DOHH2 (cell line): ENCODE measurements at regions not wholly inside any gene's neighbourhood (a gene's known extent, or its start where the extent isn't known, plus 50 kb on each side); places are given as distances from the start of the nearest gene placed in this dataset.

ENCODE experiments used
- H3F3A ChIP-seq: fragments of 200-600 bp; sonication (generic), shearing (Covaris generic); 2 replicates; pipeline ENCODE4 v1.6.0; 2016; ENCODE audit warnings: antibody characterized with exemption, mild to moderate bottlenecking; ENCODE audit not compliant: control insufficient read depth, insufficient read depth
- H3K27ac ChIP-seq: fragments of 200-600 bp; sonication (generic); 2 replicates; pipeline ENCODE4 v1.5.1; 2014; ENCODE audit warnings: low read depth, mild to moderate bottlenecking, low read length, moderate library complexity
- H3K27me3 ChIP-seq: fragments of 200-600 bp; sonication (generic); 2 replicates; pipeline ENCODE4 v1.6.1; 2014; ENCODE audit warnings: mild to moderate bottlenecking, low read length, mixed read lengths; ENCODE audit not compliant: control insufficient read depth
- H3K36me3 ChIP-seq: fragments of 200-600 bp; sonication (generic); 2 replicates; pipeline ENCODE4 v1.6.1; 2014; ENCODE audit warnings: mild to moderate bottlenecking, low read length, moderate library complexity, mixed read lengths; ENCODE audit not compliant: control insufficient read depth
- H3K4me1 ChIP-seq: fragments of 200-600 bp; sonication (generic); 2 replicates; pipeline ENCODE4 v1.6.1; 2014; ENCODE audit warnings: mild to moderate bottlenecking, low read length, mixed read lengths; ENCODE audit not compliant: control insufficient read depth
- H3K4me2 ChIP-seq: fragments of 200-600 bp; sonication (generic); 2 replicates; pipeline ENCODE4 v1.6.0; 2014; ENCODE audit warnings: mild to moderate bottlenecking, low read length, moderate library complexity
- H3K4me3 ChIP-seq: fragments of 200-600 bp; sonication (generic); 2 replicates; pipeline ENCODE4 v1.5.1; 2014; ENCODE audit warnings: mild to moderate bottlenecking, low read length, mixed read lengths
- H3K79me2 ChIP-seq: fragments of 200-600 bp; sonication (generic); 2 replicates; pipeline ENCODE4 v1.6.1; 2014; ENCODE audit warnings: mild to moderate bottlenecking, low read length, mixed read lengths; ENCODE audit not compliant: control insufficient read depth
- H3K9me2 ChIP-seq: fragments of 200-600 bp; sonication (generic); replicated peaks from 2 replicates; pipeline ENCODE4 v1.6.1; 2014; ENCODE audit warnings: mild to moderate bottlenecking, low read length, mixed read lengths; ENCODE audit not compliant: control insufficient read depth
- H3K9me3 ChIP-seq: fragments of 200-600 bp; sonication (generic); 2 replicates; pipeline ENCODE4 v1.6.1; 2014; ENCODE audit warnings: antibody characterized with exemption, low read length, mixed read lengths; ENCODE audit not compliant: control insufficient read depth, insufficient read depth
- H4K20me1 ChIP-seq: fragments of 200-600 bp; sonication (generic); 2 replicates; pipeline ENCODE4 v1.6.0; 2014; ENCODE audit warnings: low read depth, mild to moderate bottlenecking, antibody characterized with exemption, low read length, moderate library complexity; ENCODE audit not compliant: control insufficient read depth, insufficient read depth
- CTCF ChIP-seq: fragments of 200-600 bp; sonication (generic); IDR thresholded peaks from one replicate; pipeline ENCODE4 v1.5.1; 2014; ENCODE audit warnings: antibody characterized with exemption, mild to moderate bottlenecking, low read depth, low read length; ENCODE audit not compliant: poor library complexity, severe bottlenecking
- EZH2phosphoT487 ChIP-seq: fragments of 200-600 bp; sonication (generic); IDR thresholded peaks from 2 replicates; pipeline ENCODE4 v1.6.1; 2017; ENCODE audit warnings: borderline replicate concordance, mild to moderate bottlenecking, antibody characterized with exemption, low read length, moderate library complexity, mixed read lengths

DNA sequence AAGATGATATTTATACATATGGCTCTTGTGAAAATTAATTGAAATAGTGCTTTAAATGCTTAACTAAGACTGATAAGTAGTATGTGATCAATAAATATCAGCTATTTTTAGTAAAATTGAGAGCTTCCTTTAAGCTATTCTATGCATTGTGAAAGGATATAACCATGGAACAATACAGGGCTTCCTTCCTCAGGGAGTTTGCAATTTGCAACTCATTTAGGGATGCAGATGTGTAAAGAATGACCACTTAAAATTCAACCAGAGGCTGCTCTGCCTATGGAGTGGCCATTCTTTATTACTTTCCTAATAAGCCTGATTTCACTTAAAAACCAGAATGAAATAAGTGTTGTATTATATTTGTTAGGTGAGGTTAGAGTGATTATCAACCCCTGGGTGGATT is 103.2 kb upstream of the PRICKLE1 start:
- Histone ChIP-seq H3K36me3 (no peaks in the 10 kb centered on the region), H3K27me3 (no peaks in the 10 kb centered on the region), H3K9me2 (no peaks in the 10 kb centered on the region), H3K4me3 (no peak overlapping the region), H3K4me1 (no peaks in the 10 kb centered on the region), H3K79me2 (no peaks in the 10 kb centered on the region), H4K20me1 (no peaks in the 10 kb centered on the region), H3K4me2 (no peak overlapping the region), H3K9me3 (no peaks in the 10 kb centered on the region), H3K27ac (no peak overlapping the region), H3F3A (no peaks in the 10 kb centered on the region)
- no peak for TF ChIP-seq EZH2phosphoT487
- TF ChIP-seq CTCF, result no peak

- Histone ChIP-seq H4K20me1 (no peaks in the 10 kb centered on the region), H3F3A (no peaks in the 10 kb centered on the region), H3K4me3 (no peak overlapping the region), H3K4me1 (no peaks in the 10 kb centered on the region), H3K79me2 (no peaks in the 10 kb centered on the region), H3K27ac (no peak overlapping the region), H3K9me3 (no peaks in the 10 kb centered on the region), H3K36me3 (no peaks in the 10 kb centered on the region), H3K4me2 (no peak overlapping the region), H3K27me3 (no peaks in the 10 kb centered on the region), H3K9me2 (no peaks in the 10 kb centered on the region)
- no peak for TF ChIP-seq CTCF
- no peak for TF ChIP-seq EZH2phosphoT487
Measured at GRCh38 chr12:42691991-42692557, 102.5 kb upstream of the PRICKLE1 start.

DNA sequence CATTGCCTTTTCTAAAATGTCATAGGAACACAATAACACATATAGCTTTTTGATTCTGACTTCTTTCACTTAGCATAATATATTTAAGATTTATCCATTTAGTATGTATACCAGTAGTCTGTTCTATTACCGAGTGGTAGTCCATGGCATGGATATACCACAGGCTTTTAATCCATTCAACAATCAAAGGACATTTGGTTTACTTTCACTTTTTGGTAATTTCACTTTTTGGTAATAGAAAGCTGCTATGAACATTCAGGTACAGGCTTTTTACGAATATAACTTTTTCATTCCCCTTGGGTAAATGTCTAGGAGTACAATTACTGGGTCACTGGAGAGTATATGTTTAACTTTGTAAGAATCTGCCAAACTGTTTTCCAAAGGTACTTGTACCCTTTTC is 100.7 kb upstream of the PRICKLE1 start:
- H3F3A ChIP-seq, result no peaks in the 10 kb centered on the region
- TF ChIP-seq EZH2phosphoT487 (no peak), CTCF (no peak)
- H3K27me3 ChIP-seq, result no peaks in the 10 kb centered on the region
- no peak overlapping the region for H3K27ac ChIP-seq
- no peaks in the 10 kb centered on the region for H3K9me3 ChIP-seq
- H3K4me2 ChIP-seq, result no peak overlapping the region
- H3K9me2 ChIP-seq, result no peaks in the 10 kb centered on the region
- no peaks in the 10 kb centered on the region for H3K36me3 ChIP-seq
- no peak overlapping the region for H3K4me3 ChIP-seq
- H4K20me1 ChIP-seq, result no peaks in the 10 kb centered on the region
- H3K4me1 ChIP-seq, result no peaks in the 10 kb centered on the region
- H3K79me2 ChIP-seq, result no peaks in the 10 kb centered on the region
